ENCODE measurements at regions not wholly inside any gene's neighbourhood (a gene's known extent, or its start where the extent isn't known, plus 50 kb on each side); places are given as distances from the start of the nearest gene placed in this dataset.

DNA sequence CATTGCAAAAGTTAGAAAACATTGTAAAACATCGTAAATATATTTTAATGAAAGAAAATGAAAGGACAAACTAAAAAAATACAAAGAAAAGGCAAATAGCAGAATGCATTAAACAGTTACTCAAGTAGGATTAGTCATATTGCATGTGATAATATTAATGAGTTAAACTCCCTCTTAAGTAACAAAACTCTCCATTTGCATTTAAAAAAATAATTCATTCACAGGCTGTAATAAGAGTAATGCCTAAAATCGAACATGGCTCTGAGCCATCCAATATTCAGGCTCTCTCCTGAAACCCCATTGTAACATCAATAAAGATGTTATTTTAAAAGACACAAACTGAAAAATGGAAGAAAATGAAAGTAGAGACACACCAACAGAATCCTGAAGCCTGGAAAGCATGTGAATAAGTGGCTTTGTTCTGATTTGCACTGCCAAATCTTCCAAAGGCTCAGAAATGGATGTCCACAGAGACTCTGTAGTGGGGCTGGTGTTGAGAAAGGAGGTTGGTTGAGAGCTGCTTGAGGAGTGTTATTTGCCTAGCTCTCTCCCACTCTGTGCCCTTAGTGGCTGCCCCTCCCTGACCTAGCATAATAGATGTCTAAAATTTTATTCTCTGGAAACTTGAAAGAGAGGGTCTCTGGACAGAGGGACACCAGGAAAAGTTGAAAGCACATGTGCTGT lies 268.3 kb upstream of the MEOX2 start:
- Histone ChIP-seq H3K9me3 (ENCODE audit: control insufficient read depth in 4 of 4, insufficient read depth in 3 of 4, low read length in 3 of 4) (no peaks in the 10 kb centered on the region), H3K36me3 (ENCODE audit: control insufficient read depth in 4 of 4, insufficient read depth in 4 of 4, low read length in 4 of 4) (no peaks in the 10 kb centered on the region), H3K4me3 (no peak overlapping the region), H3K4me1 (ENCODE audit: control insufficient read depth in 5 of 5, insufficient read depth in 5 of 5, low read length in 5 of 5) (no peaks in the 10 kb centered on the region), H3K9ac (ENCODE audit: insufficient read depth in 1 of 2, low read length in 2 of 2) (no peak overlapping the region), H3K27ac (ENCODE audit: low read depth in 1 of 2, low read length in 1 of 2) (no peak overlapping the region), H3K27me3 (ENCODE audit: control insufficient read depth in 3 of 3, insufficient read depth in 3 of 3, low read length in 2 of 3) (no peaks in the 10 kb centered on the region)
- no peak for DNase-seq
- 89 to 91% methylated on average over 2 of the region's 2 CpGs for WGBS, 2 donors
- ATAC-seq (ENCODE audit: insufficient read depth, low FRiP score): no peak
- TF ChIP-seq, protein P1, sequence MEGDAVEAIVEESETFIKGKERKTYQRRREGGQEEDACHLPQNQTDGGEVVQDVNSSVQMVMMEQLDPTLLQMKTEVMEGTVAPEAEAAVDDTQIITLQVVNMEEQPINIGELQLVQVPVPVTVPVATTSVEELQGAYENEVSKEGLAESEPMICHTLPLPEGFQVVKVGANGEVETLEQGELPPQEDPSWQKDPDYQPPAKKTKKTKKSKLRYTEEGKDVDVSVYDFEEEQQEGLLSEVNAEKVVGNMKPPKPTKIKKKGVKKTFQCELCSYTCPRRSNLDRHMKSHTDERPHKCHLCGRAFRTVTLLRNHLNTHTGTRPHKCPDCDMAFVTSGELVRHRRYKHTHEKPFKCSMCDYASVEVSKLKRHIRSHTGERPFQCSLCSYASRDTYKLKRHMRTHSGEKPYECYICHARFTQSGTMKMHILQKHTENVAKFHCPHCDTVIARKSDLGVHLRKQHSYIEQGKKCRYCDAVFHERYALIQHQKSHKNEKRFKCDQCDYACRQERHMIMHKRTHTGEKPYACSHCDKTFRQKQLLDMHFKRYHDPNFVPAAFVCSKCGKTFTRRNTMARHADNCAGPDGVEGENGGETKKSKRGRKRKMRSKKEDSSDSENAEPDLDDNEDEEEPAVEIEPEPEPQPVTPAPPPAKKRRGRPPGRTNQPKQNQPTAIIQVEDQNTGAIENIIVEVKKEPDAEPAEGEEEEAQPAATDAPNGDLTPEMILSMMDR (IDR thresholded peaks at IDR 0.05; ENCODE audit: control extremely low read depth, extremely low read depth): no peak

GRCh38 chr7:15950299-15950698 lies 263.8 kb upstream of the MEOX2 start:
- WGBS, 2 donors: 94 to 95% methylated on average over 3 of the region's 3 CpGs
- DNase-seq (no peak), ATAC-seq (ENCODE audit: insufficient read depth, low FRiP score) (no peak)
- H3K27me3 ChIP-seq (ENCODE audit: control insufficient read depth in 3 of 3, insufficient read depth in 3 of 3, low read length in 2 of 3): no peaks in the 10 kb centered on the region
- no peak overlapping the region for H3K4me3 ChIP-seq
- no peak overlapping the region for H3K27ac ChIP-seq (ENCODE audit: low read depth in 1 of 2, low read length in 1 of 2)
- no peaks in the 10 kb centered on the region for H3K9me3 ChIP-seq (ENCODE audit: control insufficient read depth in 4 of 4, insufficient read depth in 3 of 4, low read length in 3 of 4)
- peaks cover 0 to 3% (median 0%) of the 10 kb centered on the region in 5 donors for H3K4me1 ChIP-seq (ENCODE audit: control insufficient read depth in 5 of 5, insufficient read depth in 5 of 5, low read length in 5 of 5)
- TF ChIP-seq, protein P1 (IDR thresholded peaks at IDR 0.05; ENCODE audit: control extremely low read depth, extremely low read depth): no peak
- H3K9ac ChIP-seq (ENCODE audit: insufficient read depth in 1 of 2, low read length in 2 of 2): no peak overlapping the region
- no peaks in the 10 kb centered on the region for H3K36me3 ChIP-seq (ENCODE audit: control insufficient read depth in 4 of 4, insufficient read depth in 4 of 4, low read length in 4 of 4)

GRCh38 chr7:15947754-15948153 lies 261.3 kb upstream of the MEOX2 start:
- 56 to 75% methylated on average over 2 of the region's 2 CpGs for WGBS, 2 donors
- H3K27ac ChIP-seq (ENCODE audit: low read depth in 1 of 2, low read length in 1 of 2): no peak overlapping the region
- no peak overlapping the region for H3K4me3 ChIP-seq
- H3K36me3 ChIP-seq (ENCODE audit: control insufficient read depth in 4 of 4, insufficient read depth in 4 of 4, low read length in 4 of 4): no peaks in the 10 kb centered on the region
- H3K4me1 ChIP-seq (ENCODE audit: control insufficient read depth in 5 of 5, insufficient read depth in 5 of 5, low read length in 5 of 5): peaks cover 0 to 3% (median 0%) of the 10 kb centered on the region in 5 donors
- no peaks in the 10 kb centered on the region for H3K9me3 ChIP-seq (ENCODE audit: control insufficient read depth in 4 of 4, insufficient read depth in 3 of 4, low read length in 3 of 4)
- no peak overlapping the region for H3K9ac ChIP-seq (ENCODE audit: insufficient read depth in 1 of 2, low read length in 2 of 2)
- no peak for DNase-seq
- TF ChIP-seq, protein P1 (IDR thresholded peaks at IDR 0.05; ENCODE audit: control extremely low read depth, extremely low read depth): no peak
- ATAC-seq (ENCODE audit: insufficient read depth, low FRiP score): no peak
- H3K27me3 ChIP-seq (ENCODE audit: control insufficient read depth in 3 of 3, insufficient read depth in 3 of 3, low read length in 2 of 3): no peaks in the 10 kb centered on the region

DNA sequence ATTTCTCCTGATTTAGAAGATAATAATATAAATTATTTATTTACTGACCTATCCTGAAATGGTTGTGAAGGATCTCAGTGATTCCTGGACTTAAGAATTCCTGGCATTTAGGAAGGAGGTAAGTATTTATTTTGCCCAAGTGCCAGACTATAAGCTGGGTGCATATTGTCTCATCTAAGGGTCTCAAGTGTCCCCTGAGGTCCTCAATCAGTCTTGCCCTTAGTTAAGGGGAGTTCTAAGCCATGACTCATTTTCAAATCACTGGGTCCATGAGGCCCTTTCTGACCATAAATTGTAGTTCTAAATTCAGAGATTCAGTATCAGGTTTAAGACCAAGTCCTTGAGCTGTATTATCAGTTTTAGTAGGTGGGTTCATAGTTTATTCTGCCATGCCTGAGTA lies 251.6 kb upstream of the MEOX2 start:
- ATAC-seq (ENCODE audit: insufficient read depth, low FRiP score): no peak
- H3K36me3 ChIP-seq (ENCODE audit: control insufficient read depth in 4 of 4, insufficient read depth in 4 of 4, low read length in 4 of 4): no peaks in the 10 kb centered on the region

More for the DNA sequence above, 251.6 kb upstream of the MEOX2 start:
- no peak overlapping the region for H3K4me3 ChIP-seq
- peaks cover 0 to 25% (median 0%) of the 10 kb centered on the region in 5 donors for H3K4me1 ChIP-seq (ENCODE audit: control insufficient read depth in 5 of 5, insufficient read depth in 5 of 5, low read length in 5 of 5)
- TF ChIP-seq, protein P1 (IDR thresholded peaks at IDR 0.05; ENCODE audit: control extremely low read depth, extremely low read depth): no peak
- no peak for DNase-seq
- no peaks in the 10 kb centered on the region for H3K27me3 ChIP-seq (ENCODE audit: control insufficient read depth in 3 of 3, insufficient read depth in 3 of 3, low read length in 2 of 3)
- no peaks in the 10 kb centered on the region for H3K9me3 ChIP-seq (ENCODE audit: control insufficient read depth in 4 of 4, insufficient read depth in 3 of 4, low read length in 3 of 4)
- H3K9ac ChIP-seq (ENCODE audit: insufficient read depth in 1 of 2, low read length in 2 of 2): peak overlapping the region in 1 of 2 donors; percentile 11
- no peak overlapping the region for H3K27ac ChIP-seq (ENCODE audit: low read depth in 1 of 2, low read length in 1 of 2)
